ENCODE measurements at regions not wholly inside any gene's neighbourhood (a gene's known extent, or its start where the extent isn't known, plus 50 kb on each side); places are given as distances from the start of the nearest gene placed in this dataset.

DNA sequence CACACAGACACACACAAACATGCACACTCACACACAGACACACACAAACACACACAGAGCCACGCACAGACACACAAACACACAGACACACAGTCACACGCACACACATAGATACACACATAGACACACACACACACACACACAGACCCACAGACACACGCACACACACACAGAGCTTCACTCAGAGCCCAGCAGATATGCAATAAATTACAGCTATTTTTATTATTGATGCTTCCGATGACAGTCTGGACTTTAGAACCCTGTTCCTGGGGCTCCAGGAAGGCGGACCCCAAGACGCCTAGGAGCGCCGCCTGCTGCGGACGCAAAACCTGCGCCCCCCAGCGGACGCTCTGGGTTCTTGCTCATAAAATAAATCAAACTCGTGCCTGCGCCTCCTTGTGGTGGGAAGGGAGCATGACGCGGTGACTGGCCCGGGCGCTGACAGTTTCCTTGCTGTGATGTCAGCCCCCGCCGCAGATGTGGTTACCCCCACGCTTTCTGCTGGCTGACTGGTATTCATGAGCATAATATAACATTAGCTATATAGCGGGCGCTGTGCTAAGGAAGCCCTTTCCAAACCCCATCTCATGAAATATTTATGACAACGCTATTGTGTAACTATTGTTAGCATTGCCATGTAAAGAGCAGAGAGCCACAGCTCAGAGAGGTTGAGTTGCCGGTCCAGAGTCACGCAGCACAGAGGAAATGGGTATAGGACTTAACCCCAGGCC lies 64.4 kb upstream of the TM9SF2 start:
- H3K4me1 ChIP-seq (ENCODE audit: control insufficient read depth, insufficient read depth, low read length): no peaks in the 10 kb centered on the region
- H3K27me3 ChIP-seq (ENCODE audit: control insufficient read depth, insufficient read depth, low read length): no peaks in the 10 kb centered on the region
- no peaks in the 10 kb centered on the region for H3K36me3 ChIP-seq (ENCODE audit: control insufficient read depth, insufficient read depth, low read length)
- H3K4me3 ChIP-seq (ENCODE audit: low read length): peak overlapping the region; percentile 32
- no peak overlapping the region for H3K9ac ChIP-seq (ENCODE audit: low read length)
- H3K27ac ChIP-seq (ENCODE audit: low read depth, low read length): no peak overlapping the region

GRCh38 chr13:99439048-99439447 lies 62.2 kb upstream of the TM9SF2 start:
- Histone ChIP-seq H3K27me3 (ENCODE audit: control insufficient read depth, insufficient read depth, low read length) (no peaks in the 10 kb centered on the region), H3K9ac (ENCODE audit: low read length) (no peak overlapping the region), H3K4me3 (ENCODE audit: low read length) (no peak overlapping the region), H3K36me3 (ENCODE audit: control insufficient read depth, insufficient read depth, low read length) (no peaks in the 10 kb centered on the region), H3K27ac (ENCODE audit: low read depth, low read length) (no peak overlapping the region), H3K4me1 (ENCODE audit: control insufficient read depth, insufficient read depth, low read length) (no peaks in the 10 kb centered on the region)

- no peaks in the 10 kb centered on the region for H3K36me3 ChIP-seq (ENCODE audit: control insufficient read depth, insufficient read depth, low read length)
- no peak overlapping the region for H3K4me3 ChIP-seq (ENCODE audit: low read length)
- no peak overlapping the region for H3K9ac ChIP-seq (ENCODE audit: low read length)
- no peaks in the 10 kb centered on the region for H3K27me3 ChIP-seq (ENCODE audit: control insufficient read depth, insufficient read depth, low read length)
- no peaks in the 10 kb centered on the region for H3K4me1 ChIP-seq (ENCODE audit: control insufficient read depth, insufficient read depth, low read length)
- no peak overlapping the region for H3K27ac ChIP-seq (ENCODE audit: low read depth, low read length)
Measured at GRCh38 chr13:99439850-99440604, 61.2 kb upstream of the TM9SF2 start.

GRCh38 chr13:99442273-99442895 lies 58.9 kb upstream of the TM9SF2 start:
- no peaks in the 10 kb centered on the region for H3K4me1 ChIP-seq (ENCODE audit: control insufficient read depth, insufficient read depth, low read length)
- H3K27me3 ChIP-seq (ENCODE audit: control insufficient read depth, insufficient read depth, low read length): no peaks in the 10 kb centered on the region
- H3K4me3 ChIP-seq (ENCODE audit: low read length): no peak overlapping the region
- H3K36me3 ChIP-seq (ENCODE audit: control insufficient read depth, insufficient read depth, low read length): no peaks in the 10 kb centered on the region
- no peak overlapping the region for H3K27ac ChIP-seq (ENCODE audit: low read depth, low read length)
- no peak overlapping the region for H3K9ac ChIP-seq (ENCODE audit: low read length)

- H3K4me3 ChIP-seq (ENCODE audit: low read length): no peak overlapping the region
- H3K4me1 ChIP-seq (ENCODE audit: control insufficient read depth, insufficient read depth, low read length): no peaks in the 10 kb centered on the region
- H3K9ac ChIP-seq (ENCODE audit: low read length): no peak overlapping the region
- no peak overlapping the region for H3K27ac ChIP-seq (ENCODE audit: low read depth, low read length)
- H3K27me3 ChIP-seq (ENCODE audit: control insufficient read depth, insufficient read depth, low read length): no peaks in the 10 kb centered on the region
- H3K36me3 ChIP-seq (ENCODE audit: control insufficient read depth, insufficient read depth, low read length): no peaks in the 10 kb centered on the region
Measured at GRCh38 chr13:99446242-99446641, 55.0 kb upstream of the TM9SF2 start.

DNA sequence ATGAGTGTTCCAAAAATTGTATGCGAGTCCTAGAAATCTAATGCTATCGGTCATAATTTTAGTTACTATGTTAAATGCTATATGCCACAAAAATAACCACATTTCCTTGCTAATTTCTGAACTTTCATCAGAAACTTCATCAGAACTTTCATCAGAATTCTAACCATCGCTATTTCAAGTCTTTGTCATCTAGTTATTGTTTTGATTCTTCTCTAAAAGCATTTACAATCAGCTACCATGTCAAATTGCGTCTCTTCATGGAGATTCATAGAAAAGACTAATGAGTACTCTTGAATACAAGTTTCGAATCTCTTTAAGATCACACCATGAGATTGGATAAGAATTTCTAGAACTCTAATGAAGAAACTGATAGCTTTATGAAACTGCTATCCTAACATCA lies 52.7 kb upstream of the TM9SF2 start:
- H3K36me3 ChIP-seq (ENCODE audit: control insufficient read depth, insufficient read depth, low read length): no peaks in the 10 kb centered on the region
- H3K4me1 ChIP-seq (ENCODE audit: control insufficient read depth, insufficient read depth, low read length): no peaks in the 10 kb centered on the region
- no peak overlapping the region for H3K4me3 ChIP-seq (ENCODE audit: low read length)
- no peak overlapping the region for H3K9ac ChIP-seq (ENCODE audit: low read length)
- no peaks in the 10 kb centered on the region for H3K27me3 ChIP-seq (ENCODE audit: control insufficient read depth, insufficient read depth, low read length)
- no peak overlapping the region for H3K27ac ChIP-seq (ENCODE audit: low read depth, low read length)

GRCh38 chr13:99450416-99450815 lies 50.9 kb upstream of the TM9SF2 start:
- no peak overlapping the region for H3K27ac ChIP-seq (ENCODE audit: low read depth, low read length)

More at GRCh38 chr13:99450416-99450815, 50.9 kb upstream of the TM9SF2 start:
- H3K4me1 ChIP-seq (ENCODE audit: control insufficient read depth, insufficient read depth, low read length): no peaks in the 10 kb centered on the region
- H3K27me3 ChIP-seq (ENCODE audit: control insufficient read depth, insufficient read depth, low read length): no peaks in the 10 kb centered on the region
- no peak overlapping the region for H3K9ac ChIP-seq (ENCODE audit: low read length)
- H3K4me3 ChIP-seq (ENCODE audit: low read length): no peak overlapping the region
- H3K36me3 ChIP-seq (ENCODE audit: control insufficient read depth, insufficient read depth, low read length): no peaks in the 10 kb centered on the region
